Parathyroid adenoma (tissue), 2 donors: ENCODE measurements at regions not wholly inside any gene's neighbourhood (a gene's known extent, or its start where the extent isn't known, plus 50 kb on each side); places are given as distances from the start of the nearest gene placed in this dataset.
"Not testable (repeated sequence)": the region's sequence is repeated elsewhere in the genome, so short reads cannot be mapped to it uniquely, and the experiment has no call there.

Experiments used
- H2AFZ ChIP-seq: fragments of 300-600 bp; sonication (generic); one replicate; pipeline ENCODE4 v1.7.0; 2017; ENCODE audit warnings: antibody characterized with exemption, mild to moderate bottlenecking
- H3K27ac ChIP-seq: fragments of 300-600 bp; sonication (generic); one replicate; pipeline ENCODE4 v1.7.0; 2017
- H3K27me3 ChIP-seq: fragments of 300-600 bp; sonication (generic); one replicate; pipeline ENCODE4 v1.7.0; 2017; ENCODE audit warnings: low read length; ENCODE audit not compliant: control insufficient read depth, insufficient read depth
- H3K36me3 ChIP-seq: fragments of 300-600 bp; sonication (generic); one replicate; pipeline ENCODE4 v1.7.0; 2017; ENCODE audit warnings: low read length; ENCODE audit not compliant: control insufficient read depth, insufficient read depth
- H3K4me1 ChIP-seq: fragments of 300-600 bp; sonication (generic); one replicate; pipeline ENCODE4 v1.7.0; 2017; ENCODE audit warnings: control low read depth
- H3K4me2 ChIP-seq: fragments of 300-600 bp; sonication (generic); one replicate; pipeline ENCODE4 v1.7.0; 2017; ENCODE audit warnings: low read length
- H3K4me3 ChIP-seq: fragments of 300-600 bp; sonication (generic); one replicate; pipeline ENCODE4 v1.7.0; 2017; ENCODE audit warnings: low read depth, low read length
- H3K79me2 ChIP-seq: fragments of 300-600 bp; sonication (generic); one replicate; pipeline ENCODE4 v1.7.0; 2017; ENCODE audit warnings: control low read depth
- H3K9ac ChIP-seq: fragments of 300-600 bp; sonication (generic); one replicate; pipeline ENCODE4 v1.7.0; 2017; ENCODE audit warnings: mild to moderate bottlenecking
- H3K9me3 ChIP-seq: fragments of 300-600 bp; sonication (generic); one replicate; pipeline ENCODE4 v1.7.0; 2017; ENCODE audit warnings: low read length; ENCODE audit not compliant: control insufficient read depth
- TF ChIP-seq, protein P1 (sequence below): fragments of 300-600 bp; sonication (generic); IDR thresholded peaks from one replicate; pipeline ENCODE4 v1.7.0; 2017; ENCODE audit warnings: antibody characterized with exemption, mild to moderate bottlenecking
- donor health status: primary hyperparathyroidism.

DNA sequence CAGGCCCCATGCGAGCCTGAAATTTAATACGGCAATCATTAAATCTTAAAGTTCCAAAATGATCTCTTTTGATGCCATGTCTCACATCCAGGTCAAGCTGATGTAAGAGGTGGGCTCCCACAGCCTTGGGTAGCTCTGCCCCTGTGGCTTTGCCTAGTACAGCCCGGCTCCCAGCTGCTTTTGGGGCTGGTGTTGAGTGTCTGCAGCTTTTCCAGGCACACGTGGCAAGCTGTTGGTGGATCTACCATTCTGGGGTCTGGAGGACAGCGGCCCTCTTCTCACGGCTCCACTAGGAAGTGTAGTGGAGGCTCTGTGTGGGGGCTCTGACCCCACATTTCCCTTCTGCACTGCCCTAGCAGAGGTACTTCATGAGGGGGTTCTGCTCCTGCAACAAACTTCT is 588.9 kb downstream of the CENPC start:
- Histone ChIP-seq H3K4me3 (no peak overlapping the region), H3K4me1 (no peaks in the 10 kb centered on the region), H3K27ac (no peak overlapping the region), H2AFZ (no peak overlapping the region), H3K36me3 (no peaks in the 10 kb centered on the region), H3K9me3 (no peaks in the 10 kb centered on the region), H3K79me2 (no peaks in the 10 kb centered on the region), H3K4me2 (no peak overlapping the region), H3K9ac (no peak overlapping the region), H3K27me3 (no peaks in the 10 kb centered on the region)
- TF ChIP-seq, protein P1, sequence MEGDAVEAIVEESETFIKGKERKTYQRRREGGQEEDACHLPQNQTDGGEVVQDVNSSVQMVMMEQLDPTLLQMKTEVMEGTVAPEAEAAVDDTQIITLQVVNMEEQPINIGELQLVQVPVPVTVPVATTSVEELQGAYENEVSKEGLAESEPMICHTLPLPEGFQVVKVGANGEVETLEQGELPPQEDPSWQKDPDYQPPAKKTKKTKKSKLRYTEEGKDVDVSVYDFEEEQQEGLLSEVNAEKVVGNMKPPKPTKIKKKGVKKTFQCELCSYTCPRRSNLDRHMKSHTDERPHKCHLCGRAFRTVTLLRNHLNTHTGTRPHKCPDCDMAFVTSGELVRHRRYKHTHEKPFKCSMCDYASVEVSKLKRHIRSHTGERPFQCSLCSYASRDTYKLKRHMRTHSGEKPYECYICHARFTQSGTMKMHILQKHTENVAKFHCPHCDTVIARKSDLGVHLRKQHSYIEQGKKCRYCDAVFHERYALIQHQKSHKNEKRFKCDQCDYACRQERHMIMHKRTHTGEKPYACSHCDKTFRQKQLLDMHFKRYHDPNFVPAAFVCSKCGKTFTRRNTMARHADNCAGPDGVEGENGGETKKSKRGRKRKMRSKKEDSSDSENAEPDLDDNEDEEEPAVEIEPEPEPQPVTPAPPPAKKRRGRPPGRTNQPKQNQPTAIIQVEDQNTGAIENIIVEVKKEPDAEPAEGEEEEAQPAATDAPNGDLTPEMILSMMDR: no peak

DNA sequence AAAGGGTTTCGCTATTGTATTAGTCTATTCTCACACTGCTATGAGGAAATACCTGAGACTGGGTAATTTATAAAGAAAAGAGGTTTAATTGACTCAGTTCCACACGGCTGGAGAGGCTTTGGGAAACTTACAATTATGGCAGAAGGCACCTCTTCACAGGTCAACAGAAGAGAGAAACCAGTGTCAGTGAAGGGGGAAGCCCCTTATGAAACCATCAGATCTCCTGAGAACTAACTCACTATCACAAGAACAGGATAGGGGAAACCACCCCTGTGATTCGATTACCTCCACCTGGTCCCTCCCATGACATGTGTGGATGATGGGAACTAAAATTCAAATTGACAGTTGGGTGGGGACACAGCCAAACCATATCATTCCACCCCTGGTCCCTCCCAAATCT is 589.5 kb downstream of the CENPC start:
- Histone ChIP-seq H3K4me3 (no peak overlapping the region), H3K36me3 (no peaks in the 10 kb centered on the region), H3K4me1 (no peaks in the 10 kb centered on the region), H3K9me3 (no peaks in the 10 kb centered on the region), H3K79me2 (no peaks in the 10 kb centered on the region), H3K4me2 (no peak overlapping the region), H2AFZ (no peak overlapping the region), H3K27ac (no peak overlapping the region), H3K9ac (no peak overlapping the region), H3K27me3 (no peaks in the 10 kb centered on the region)
- TF ChIP-seq, protein P1: no peak

DNA sequence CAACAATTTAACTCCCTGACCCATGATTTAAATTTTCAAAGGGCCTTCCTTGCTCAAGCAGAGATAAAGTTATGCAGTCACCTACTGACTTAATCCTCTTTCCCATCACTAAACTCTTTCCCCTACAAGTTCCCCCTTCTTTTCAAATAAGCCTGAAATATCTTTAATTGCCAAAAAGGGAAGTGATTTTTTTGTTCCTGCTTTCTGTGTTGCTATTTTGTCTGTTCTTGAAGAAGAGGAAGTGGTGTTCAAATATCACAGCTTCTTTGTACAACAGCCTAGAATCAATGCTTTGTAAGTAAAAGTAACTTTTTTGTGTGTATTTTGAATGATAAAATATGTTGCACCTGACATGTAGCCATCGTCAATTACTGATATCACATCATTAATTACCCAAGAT is 595.9 kb downstream of the CENPC start:
- Histone ChIP-seq H3K4me1 (no peaks in the 10 kb centered on the region), H2AFZ (no peak overlapping the region), H3K4me3 (no peak overlapping the region), H3K9ac (no peak overlapping the region), H3K27me3 (no peaks in the 10 kb centered on the region), H3K4me2 (no peak overlapping the region), H3K36me3 (no peaks in the 10 kb centered on the region), H3K79me2 (no peaks in the 10 kb centered on the region), H3K27ac (no peak overlapping the region), H3K9me3 (no peaks in the 10 kb centered on the region)
- TF ChIP-seq, protein P1: no peak

DNA sequence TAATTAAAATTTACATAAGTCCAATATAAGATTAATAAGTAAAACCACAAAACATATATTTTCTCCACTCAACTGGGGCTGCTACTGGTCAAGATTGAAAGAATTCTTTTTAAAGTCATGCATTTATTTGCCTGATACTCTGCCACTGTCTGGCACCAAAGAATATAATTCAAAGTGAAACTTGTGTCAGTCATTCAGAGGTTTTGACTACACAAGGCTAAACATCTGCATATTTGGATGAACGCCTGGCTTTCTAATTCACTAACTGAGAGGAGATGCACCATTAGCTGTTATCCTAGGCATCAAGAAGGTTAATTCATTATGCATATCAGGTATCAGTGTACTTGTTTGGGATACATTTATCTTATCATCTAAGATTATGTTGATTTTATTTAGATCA is 598.5 kb downstream of the CENPC start:
- no peaks in the 10 kb centered on the region for H3K4me1 ChIP-seq
- no peaks in the 10 kb centered on the region for H3K36me3 ChIP-seq
- TF ChIP-seq, protein P1: no peak
- no peak overlapping the region for H3K4me2 ChIP-seq
- H3K27me3 ChIP-seq: no peaks in the 10 kb centered on the region
- no peak overlapping the region for H3K4me3 ChIP-seq
- H2AFZ ChIP-seq: no peak overlapping the region
- H3K9ac ChIP-seq: no peak overlapping the region
- no peak overlapping the region for H3K27ac ChIP-seq
- no peaks in the 10 kb centered on the region for H3K9me3 ChIP-seq
- no peaks in the 10 kb centered on the region for H3K79me2 ChIP-seq

DNA sequence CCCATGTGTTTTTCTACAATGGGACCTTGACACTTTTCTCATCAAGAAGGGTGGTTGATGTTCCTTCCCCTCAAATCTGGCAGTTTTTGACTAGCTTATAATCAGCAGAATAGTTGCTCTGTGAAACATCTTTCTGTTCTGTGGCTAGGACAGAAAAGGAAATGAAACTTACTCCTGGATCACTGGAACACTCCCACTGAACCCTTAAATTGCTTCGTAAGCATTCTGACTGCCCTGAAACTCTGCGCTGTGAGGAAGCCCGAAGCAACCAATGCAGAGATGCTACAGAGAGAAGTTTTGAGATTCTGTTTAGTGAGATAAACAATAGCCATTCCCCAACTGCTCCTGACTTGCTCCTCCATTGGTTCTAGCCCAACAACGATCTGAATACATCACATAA is 602.2 kb downstream of the CENPC start:
- Histone ChIP-seq H3K79me2 (no peaks in the 10 kb centered on the region), H3K4me1 (no peaks in the 10 kb centered on the region), H3K9me3 (no peaks in the 10 kb centered on the region), H3K4me3 (no peak overlapping the region), H3K9ac (no peak overlapping the region), H3K27ac (no peak overlapping the region), H3K4me2 (no peak overlapping the region), H3K27me3 (no peaks in the 10 kb centered on the region), H2AFZ (no peak overlapping the region), H3K36me3 (no peaks in the 10 kb centered on the region)
- TF ChIP-seq, protein P1: no peak

DNA sequence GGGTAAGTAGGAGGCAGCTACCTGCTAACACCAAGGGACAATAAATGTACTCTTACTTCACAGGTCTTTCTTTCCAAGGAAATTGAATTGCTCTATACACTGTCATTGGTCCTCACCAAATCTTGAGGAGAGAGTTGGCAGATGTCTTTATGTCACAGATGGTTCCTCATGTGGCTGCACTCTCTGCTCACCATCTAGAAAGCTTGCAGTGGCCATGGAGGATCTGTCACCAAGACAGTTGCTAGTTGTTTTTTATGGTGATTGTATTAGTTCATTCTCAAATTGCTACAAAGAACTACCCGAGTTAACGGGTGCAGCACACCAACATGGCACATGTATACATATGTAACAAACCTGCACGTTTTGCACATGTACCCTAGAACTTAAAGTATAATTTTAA is 613.3 kb downstream of the CENPC start:
- not testable (repeated sequence) for H3K27ac ChIP-seq, H3K9me3 ChIP-seq, H3K4me2 ChIP-seq, H3K27me3 ChIP-seq, H3K36me3 ChIP-seq, H3K4me3 ChIP-seq, H3K79me2 ChIP-seq, H3K4me1 ChIP-seq, H2AFZ ChIP-seq, H3K9ac ChIP-seq
